DND-41 (cell line): ENCODE measurements at regions not wholly inside any gene's neighbourhood (a gene's known extent, or its start where the extent isn't known, plus 50 kb on each side); places are given as distances from the start of the nearest gene placed in this dataset.

ENCODE experiments used
- EZH2 ChIP-seq: IDR thresholded peaks from 3 replicates; pipeline ENCODE4 v1.6.1; 2012; ENCODE audit warnings: borderline replicate concordance, low read depth, mild to moderate bottlenecking, moderate library complexity, low read length, inconsistent platforms; ENCODE audit not compliant: severe bottlenecking
- TF ChIP-seq, protein P1 (sequence below): IDR thresholded peaks from 2 replicates; pipeline ENCODE4 v1.5.1; 2012; ENCODE audit warnings: borderline replicate concordance, low read length, moderate library complexity, mild to moderate bottlenecking; ENCODE audit not compliant: poor library complexity, severe bottlenecking; ENCODE audit errors: extremely low read depth

DNA sequence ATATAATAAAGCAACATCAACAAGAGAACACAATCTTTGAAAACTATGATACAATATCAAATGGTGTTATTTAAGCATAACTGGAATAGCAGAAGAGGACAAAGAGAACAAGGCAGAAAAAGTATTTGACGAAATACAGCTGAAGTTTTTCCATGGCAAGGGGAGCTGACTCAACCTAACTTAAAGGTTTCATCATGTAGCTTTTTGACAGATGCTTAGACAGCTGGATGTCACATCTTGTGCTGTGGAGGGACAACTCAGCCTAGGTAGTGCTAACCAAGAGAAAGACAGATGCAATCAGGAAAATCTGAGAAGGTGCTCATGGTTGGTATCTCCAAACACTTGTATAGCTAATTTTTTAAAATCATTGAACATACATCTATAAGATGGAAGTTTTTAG, 208.2 kb downstream of the TFEC start:
- TF ChIP-seq, protein P1, sequence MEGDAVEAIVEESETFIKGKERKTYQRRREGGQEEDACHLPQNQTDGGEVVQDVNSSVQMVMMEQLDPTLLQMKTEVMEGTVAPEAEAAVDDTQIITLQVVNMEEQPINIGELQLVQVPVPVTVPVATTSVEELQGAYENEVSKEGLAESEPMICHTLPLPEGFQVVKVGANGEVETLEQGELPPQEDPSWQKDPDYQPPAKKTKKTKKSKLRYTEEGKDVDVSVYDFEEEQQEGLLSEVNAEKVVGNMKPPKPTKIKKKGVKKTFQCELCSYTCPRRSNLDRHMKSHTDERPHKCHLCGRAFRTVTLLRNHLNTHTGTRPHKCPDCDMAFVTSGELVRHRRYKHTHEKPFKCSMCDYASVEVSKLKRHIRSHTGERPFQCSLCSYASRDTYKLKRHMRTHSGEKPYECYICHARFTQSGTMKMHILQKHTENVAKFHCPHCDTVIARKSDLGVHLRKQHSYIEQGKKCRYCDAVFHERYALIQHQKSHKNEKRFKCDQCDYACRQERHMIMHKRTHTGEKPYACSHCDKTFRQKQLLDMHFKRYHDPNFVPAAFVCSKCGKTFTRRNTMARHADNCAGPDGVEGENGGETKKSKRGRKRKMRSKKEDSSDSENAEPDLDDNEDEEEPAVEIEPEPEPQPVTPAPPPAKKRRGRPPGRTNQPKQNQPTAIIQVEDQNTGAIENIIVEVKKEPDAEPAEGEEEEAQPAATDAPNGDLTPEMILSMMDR = no peak
- TF ChIP-seq EZH2 = no peak
